Kidney epithelial cell (primary cell): ENCODE measurements at regions not wholly inside any gene's neighbourhood (a gene's known extent, or its start where the extent isn't known, plus 50 kb on each side); places are given as distances from the start of the nearest gene placed in this dataset.

ENCODE experiments used
- DNase-seq: peaks from one replicate; pipeline ENCODE4 v3.0.0-alpha.2; 2010; ENCODE audit warnings: low read depth
- H3K27me3 ChIP-seq: 2 replicates; pipeline ENCODE4 v1.6.0; 2011; ENCODE audit warnings: low read length; ENCODE audit not compliant: control insufficient read depth, insufficient read depth
- H3K36me3 ChIP-seq: 2 replicates; pipeline ENCODE4 v1.5.1; 2011; ENCODE audit warnings: low read length; ENCODE audit not compliant: control insufficient read depth, insufficient read depth
- H3K4me3 ChIP-seq: 2 replicates; pipeline ENCODE4 v1.5.1; 2011; ENCODE audit warnings: low read depth, mild to moderate bottlenecking, control low read depth, low read length
- TF ChIP-seq, protein P1 (sequence below): IDR thresholded peaks from 2 replicates; pipeline ENCODE4 v1.5.1; 2011; ENCODE audit warnings: mild to moderate bottlenecking, moderate library complexity, low read length, control low read depth, inconsistent platforms; ENCODE audit not compliant: insufficient read depth, poor library complexity, severe bottlenecking

DNA sequence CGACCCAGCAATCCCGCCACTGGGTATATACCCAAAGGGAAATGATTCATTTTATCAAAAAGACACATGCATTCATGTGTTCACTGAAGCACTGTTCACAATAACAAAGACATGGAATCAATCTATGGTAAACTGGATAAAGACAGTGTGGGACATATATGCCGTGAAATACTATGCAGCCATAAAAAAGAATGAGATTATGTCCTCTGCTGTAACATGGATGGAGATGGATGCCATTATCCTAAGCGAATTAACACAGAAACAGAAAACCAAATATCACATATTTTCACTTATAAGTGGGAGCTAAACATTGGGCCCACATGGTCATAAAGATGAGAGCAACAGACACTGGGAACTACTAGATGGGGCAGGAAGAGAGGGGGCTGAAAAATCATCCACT, 345.0 kb downstream of the UQCRFS1 start:
- no peaks in the 10 kb centered on the region for H3K27me3 ChIP-seq
- no peak overlapping the region for H3K4me3 ChIP-seq
- TF ChIP-seq, protein P1, sequence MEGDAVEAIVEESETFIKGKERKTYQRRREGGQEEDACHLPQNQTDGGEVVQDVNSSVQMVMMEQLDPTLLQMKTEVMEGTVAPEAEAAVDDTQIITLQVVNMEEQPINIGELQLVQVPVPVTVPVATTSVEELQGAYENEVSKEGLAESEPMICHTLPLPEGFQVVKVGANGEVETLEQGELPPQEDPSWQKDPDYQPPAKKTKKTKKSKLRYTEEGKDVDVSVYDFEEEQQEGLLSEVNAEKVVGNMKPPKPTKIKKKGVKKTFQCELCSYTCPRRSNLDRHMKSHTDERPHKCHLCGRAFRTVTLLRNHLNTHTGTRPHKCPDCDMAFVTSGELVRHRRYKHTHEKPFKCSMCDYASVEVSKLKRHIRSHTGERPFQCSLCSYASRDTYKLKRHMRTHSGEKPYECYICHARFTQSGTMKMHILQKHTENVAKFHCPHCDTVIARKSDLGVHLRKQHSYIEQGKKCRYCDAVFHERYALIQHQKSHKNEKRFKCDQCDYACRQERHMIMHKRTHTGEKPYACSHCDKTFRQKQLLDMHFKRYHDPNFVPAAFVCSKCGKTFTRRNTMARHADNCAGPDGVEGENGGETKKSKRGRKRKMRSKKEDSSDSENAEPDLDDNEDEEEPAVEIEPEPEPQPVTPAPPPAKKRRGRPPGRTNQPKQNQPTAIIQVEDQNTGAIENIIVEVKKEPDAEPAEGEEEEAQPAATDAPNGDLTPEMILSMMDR = no peak
- H3K36me3 ChIP-seq = no peaks in the 10 kb centered on the region
- no peak for DNase-seq

DNA sequence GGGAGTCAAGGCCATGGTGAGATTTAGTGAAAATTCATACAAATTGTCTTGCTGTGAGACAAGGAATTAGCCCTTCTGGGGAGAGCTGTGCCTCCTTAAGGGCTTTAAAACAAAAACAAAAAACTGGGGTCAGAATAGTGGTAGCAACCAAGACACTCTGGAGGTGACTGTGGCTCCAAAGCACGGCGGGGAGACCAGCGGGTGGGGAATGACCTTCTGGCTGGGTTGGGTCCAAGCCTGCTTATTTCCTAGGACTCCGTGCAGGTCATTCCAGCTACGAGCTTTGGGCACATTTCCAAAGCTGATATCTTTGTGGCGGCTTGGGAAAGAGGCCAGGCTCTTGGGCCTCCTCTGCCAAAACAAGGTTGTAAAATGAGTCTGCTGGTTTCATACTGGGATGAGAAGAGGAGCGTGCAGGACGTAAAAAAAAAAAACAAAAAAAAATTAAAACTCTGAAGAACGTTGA, 348.3 kb downstream of the UQCRFS1 start:
- TF ChIP-seq, protein P1 = no peak
- no peak for DNase-seq
- H3K4me3 ChIP-seq = no peak overlapping the region
- no peaks in the 10 kb centered on the region for H3K27me3 ChIP-seq
- H3K36me3 ChIP-seq = no peaks in the 10 kb centered on the region

DNA sequence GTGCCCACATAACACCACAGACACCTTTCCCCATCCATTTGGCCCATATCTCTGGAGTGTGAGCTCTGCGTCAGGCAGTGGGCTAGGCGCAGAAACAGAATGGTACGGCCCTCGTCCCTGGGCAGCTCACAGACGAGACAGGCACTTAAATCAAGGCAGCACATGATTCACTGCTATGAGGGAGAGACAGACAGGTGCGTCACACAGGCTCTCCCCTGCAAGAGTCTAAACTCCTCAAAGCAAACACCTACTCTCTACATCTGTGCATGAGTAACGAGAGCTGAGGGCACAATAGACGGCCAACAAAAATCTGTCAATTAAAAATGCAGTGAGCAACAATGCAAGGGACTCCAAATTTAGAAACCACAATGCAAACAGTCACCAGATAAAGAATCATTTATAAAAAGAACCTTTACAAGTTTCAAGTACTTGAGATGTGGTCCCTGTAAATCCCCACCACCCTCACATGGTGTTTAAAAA, 348.9 kb downstream of the UQCRFS1 start:
- Histone ChIP-seq H3K4me3 (no peak overlapping the region), H3K36me3 (no peaks in the 10 kb centered on the region), H3K27me3 (no peaks in the 10 kb centered on the region)
- DNase-seq = no peak
- TF ChIP-seq, protein P1 = no peak

DNA sequence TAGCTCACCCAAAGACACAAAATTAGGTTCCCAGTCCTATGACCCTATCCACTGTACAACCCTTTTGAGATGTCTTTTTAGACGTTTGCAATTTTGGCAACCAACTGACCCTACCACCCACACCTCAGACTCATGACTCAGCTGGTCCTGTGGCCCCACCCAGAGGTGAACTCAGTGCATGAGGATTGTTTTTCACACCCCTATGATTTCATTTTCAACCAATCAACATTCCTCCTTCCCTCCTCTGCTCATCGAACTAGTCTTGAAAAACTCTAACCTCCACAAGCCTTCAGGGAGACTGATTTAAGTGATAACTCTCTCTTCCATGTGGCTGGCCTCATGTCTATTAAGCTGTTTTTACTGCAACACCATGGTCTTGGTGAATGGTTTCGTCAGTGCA, 350.7 kb downstream of the UQCRFS1 start:
- Histone ChIP-seq H3K4me3 (no peak overlapping the region), H3K36me3 (no peaks in the 10 kb centered on the region), H3K27me3 (no peaks in the 10 kb centered on the region)
- DNase-seq = no peak
- TF ChIP-seq, protein P1 = no peak

DNA sequence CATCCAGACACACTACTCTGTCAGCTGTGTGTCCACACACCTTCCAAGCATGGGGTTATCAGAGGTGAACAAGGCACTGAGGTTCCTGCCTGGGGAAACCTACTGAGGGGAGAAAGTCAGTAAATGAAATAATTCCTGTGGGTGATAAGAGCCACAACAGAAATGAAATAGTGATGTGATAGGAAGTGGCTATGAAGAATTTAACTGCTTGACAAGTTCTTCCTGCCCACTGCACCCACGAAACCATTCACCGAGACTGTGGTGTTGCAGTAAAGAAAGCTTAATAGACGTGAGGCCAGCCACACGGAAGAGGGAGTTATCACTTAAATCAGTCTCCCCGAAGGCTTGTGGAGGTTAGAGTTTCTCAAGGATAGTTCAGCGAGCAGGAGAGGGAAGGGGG, 353.1 kb downstream of the UQCRFS1 start:
- no peaks in the 10 kb centered on the region for H3K36me3 ChIP-seq
- no peaks in the 10 kb centered on the region for H3K27me3 ChIP-seq
- DNase-seq = no peak
- TF ChIP-seq, protein P1 = no peak
- no peak overlapping the region for H3K4me3 ChIP-seq

DNA sequence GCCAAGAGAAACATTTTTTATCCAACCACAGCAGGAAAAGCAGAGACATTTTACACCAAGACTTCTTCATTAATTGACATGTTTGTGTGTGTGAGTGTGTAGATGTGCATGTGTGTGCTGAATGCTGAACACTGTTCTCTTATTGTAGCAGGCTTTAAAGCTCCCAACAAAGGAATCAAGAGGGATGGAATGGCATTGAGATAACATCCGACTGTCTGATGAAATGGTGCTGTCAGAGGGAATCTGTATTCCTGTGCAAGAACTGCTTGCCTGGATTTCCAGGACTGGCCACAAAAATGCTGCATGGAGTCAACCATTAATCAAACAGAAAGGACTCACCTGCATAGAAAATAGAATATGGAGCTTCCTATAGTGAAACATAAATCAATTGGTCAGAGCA, 354.0 kb downstream of the UQCRFS1 start:
- H3K36me3 ChIP-seq = no peaks in the 10 kb centered on the region
- no peaks in the 10 kb centered on the region for H3K27me3 ChIP-seq
- no peak for DNase-seq
- no peak overlapping the region for H3K4me3 ChIP-seq
- TF ChIP-seq, protein P1 = no peak
